ENCODE measurements at regions not wholly inside any gene's neighbourhood (a gene's known extent, or its start where the extent isn't known, plus 50 kb on each side); places are given as distances from the start of the nearest gene placed in this dataset.

GRCh38 chr2:9124231-9124741 is 82.3 kb upstream of the ASAP2 start:
- TF ChIP-seq TRIM24 (CRISPR knock-in tag; IDR thresholded peaks at IDR 0.05): no peak
- TF ChIP-seq SIN3B (IDR thresholded peaks at IDR 0.05; ENCODE audit: low read length): no peak
- no peak for TF ChIP-seq ZNF142 (CRISPR knock-in tag; IDR thresholded peaks at IDR 0.05)
- no peak for TF ChIP-seq TSC22D2 (CRISPR knock-in tag; IDR thresholded peaks at IDR 0.05; ENCODE audit: borderline replicate concordance)
- no peak for TF ChIP-seq EZH2 (conservative IDR thresholded peaks at IDR 0.05; ENCODE audit: low read depth, low read length)
- TF ChIP-seq SIN3A (IDR thresholded peaks at IDR 0.05; ENCODE audit: borderline replicate concordance, low read depth, low read length): no peak
- TF ChIP-seq NR1H2 (CRISPR knock-in tag; IDR thresholded peaks at IDR 0.05; ENCODE audit: borderline replicate concordance, low read depth): no peak
- no peak for TF ChIP-seq PHF21A (CRISPR knock-in tag; IDR thresholded peaks at IDR 0.05)
- no peak for TF ChIP-seq HNRNPUL1 (IDR thresholded peaks at IDR 0.05; ENCODE audit: low read depth, low read length)
- no peak for TF ChIP-seq ZNF34 (CRISPR knock-in tag; IDR thresholded peaks at IDR 0.05; ENCODE audit: borderline replicate concordance)
- TF ChIP-seq RFX1 (IDR thresholded peaks at IDR 0.05): no peak

All from HepG2 (cell line).